CD4-positive, alpha-beta memory T cell (primary cell): ENCODE measurements at regions not wholly inside any gene's neighbourhood (a gene's known extent, or its start where the extent isn't known, plus 50 kb on each side); places are given as distances from the start of the nearest gene placed in this dataset.
"Not testable (repeated sequence)": the region's sequence is repeated elsewhere in the genome, so short reads cannot be mapped to it uniquely, and the experiment has no call there.

Experiments used
- CTCF ChIA-PET: fragments of 350-600 bp; sonication (Branson Sonifier 250); formaldehyde crosslinking; loops from one replicate; lab custom pipeline; 2021; ENCODE audit warnings: inconsistent platforms; ENCODE audit not compliant: partially characterized antibody; lab: Charles Lee
- POLR2A ChIA-PET: fragments of 350-600 bp; sonication (Branson Sonifier 250); formaldehyde crosslinking; loops from one replicate; lab custom pipeline; 2021; ENCODE audit not compliant: partially characterized antibody; lab: Charles Lee
- DNase-seq, 5 donors: peaks; one replicate each; pipeline versions ENCODE4 v3.0.0 to v3.0.0-alpha.2; 2020 to 2022; ENCODE audit warnings: mixed read lengths in 1 of 5
- H3K27ac ChIP-seq: one replicate; pipeline ENCODE4 v1.7.0; 2013; ENCODE audit warnings: low read depth, low read length
- H3K27me3 ChIP-seq: 2 replicates; pipeline ENCODE4 v1.7.0; 2013; ENCODE audit warnings: mild to moderate bottlenecking, low read length, moderate library complexity; ENCODE audit not compliant: insufficient read depth
- H3K36me3 ChIP-seq: 2 replicates; pipeline ENCODE4 v1.7.0; 2013; ENCODE audit warnings: mild to moderate bottlenecking, low read length, moderate library complexity; ENCODE audit not compliant: insufficient read depth
- H3K4me1 ChIP-seq: 2 replicates; pipeline ENCODE4 v1.7.0; 2013; ENCODE audit warnings: mild to moderate bottlenecking, low read length, moderate library complexity; ENCODE audit not compliant: insufficient read depth
- H3K4me3 ChIP-seq, 2 donors: one replicate each; pipeline ENCODE4 v1.7.0; 2013; ENCODE audit warnings: low read length in 2 of 2, mild to moderate bottlenecking in 1 of 2
- H3K9me3 ChIP-seq, 2 donors: one replicate each; pipeline ENCODE4 v1.7.0; 2013; ENCODE audit warnings: low read length in 2 of 2, control low read depth in 1 of 2; ENCODE audit not compliant: control insufficient read depth in 1 of 2
- H3K27ac Mint-ChIP-seq, 7 donors: one replicate each; pipeline ENCODE4 v1.8.0; 2020 to 2021; ENCODE audit warnings: mixed read lengths in 7 of 7, mild to moderate bottlenecking in 6 of 7, inconsistent platforms in 3 of 7, moderate library complexity in 3 of 7
- H3K27me3 Mint-ChIP-seq, 2 donors: one replicate each; pipeline ENCODE4 v1.8.0; 2020 to 2021; ENCODE audit warnings: mixed read lengths in 2 of 2
- H3K36me3 Mint-ChIP-seq, 2 donors: one replicate each; pipeline ENCODE4 v1.8.0; 2020 to 2021; ENCODE audit warnings: mixed read lengths in 2 of 2, inconsistent platforms in 1 of 2, mild to moderate bottlenecking in 1 of 2
- H3K4me1 Mint-ChIP-seq, 4 donors: one replicate each; pipeline ENCODE4 v1.8.0; 2020 to 2021; ENCODE audit warnings: mixed read lengths in 4 of 4, mild to moderate bottlenecking in 1 of 4
- H3K4me3 Mint-ChIP-seq, 8 donors: one replicate each; pipeline ENCODE4 v1.8.0; 2020 to 2021; ENCODE audit warnings: mixed read lengths in 8 of 8, mild to moderate bottlenecking in 7 of 8, moderate library complexity in 6 of 8, inconsistent platforms in 3 of 8
- H3K9me3 Mint-ChIP-seq, 8 donors: one replicate each; pipeline ENCODE4 v1.8.0; 2020 to 2021; ENCODE audit warnings: mixed read lengths in 8 of 8, mild to moderate bottlenecking in 5 of 8, inconsistent platforms in 3 of 8, moderate library complexity in 1 of 8
- intact Hi-C: fragments of 100-400 bp; cut with micrococcal nuclease; formaldehyde crosslinking; loops from one replicate; pipeline ENCODE4 v1.15.1; 2023

GRCh38 chr15:20251214-20252005 lies 290.2 kb downstream of the GOLGA6L6 start:
- CTCF ChIA-PET = interaction anchor here (0.7 kb wide), 1 partner anchor 48 kb away, joined by 3 read pairs; no protein-coding TSS in a partner anchor
- H3K4me3 Mint-ChIP-seq, H3K36me3 Mint-ChIP-seq, intact Hi-C loops, H3K4me3 ChIP-seq, H3K27me3 ChIP-seq, POLR2A ChIA-PET, H3K9me3 ChIP-seq, H3K27me3 Mint-ChIP-seq, H3K4me1 Mint-ChIP-seq, H3K27ac ChIP-seq, DNase-seq, H3K27ac Mint-ChIP-seq, H3K36me3 ChIP-seq, H3K4me1 ChIP-seq, H3K9me3 Mint-ChIP-seq: not testable (repeated sequence)

DNA sequence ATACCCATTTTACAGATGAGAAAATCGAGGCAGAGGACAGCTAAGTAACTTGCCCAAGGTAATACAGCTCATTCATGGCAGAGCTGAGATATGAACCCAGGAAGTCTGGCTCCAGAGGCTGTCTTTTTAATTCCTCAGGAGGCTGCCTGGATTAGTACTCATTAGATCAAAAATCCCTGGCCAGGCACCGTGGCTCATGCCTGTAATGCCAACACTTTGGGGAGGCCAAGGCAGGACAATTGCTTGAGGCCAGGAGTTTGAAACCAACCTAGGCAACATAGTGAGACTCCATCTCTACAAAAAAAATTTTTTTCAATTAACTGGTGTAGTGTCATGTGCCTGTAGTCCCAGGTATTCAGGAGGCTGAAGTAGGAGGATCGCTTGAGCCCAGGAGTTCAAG lies 291.4 kb downstream of the GOLGA6L6 start:
- H3K27me3 Mint-ChIP-seq, intact Hi-C loops, H3K36me3 Mint-ChIP-seq, DNase-seq, H3K27me3 ChIP-seq, H3K4me1 ChIP-seq, H3K4me3 ChIP-seq, H3K27ac ChIP-seq, H3K4me1 Mint-ChIP-seq, CTCF ChIA-PET, H3K9me3 ChIP-seq, H3K4me3 Mint-ChIP-seq, H3K27ac Mint-ChIP-seq, POLR2A ChIA-PET, H3K36me3 ChIP-seq, H3K9me3 Mint-ChIP-seq: not testable (repeated sequence)

DNA sequence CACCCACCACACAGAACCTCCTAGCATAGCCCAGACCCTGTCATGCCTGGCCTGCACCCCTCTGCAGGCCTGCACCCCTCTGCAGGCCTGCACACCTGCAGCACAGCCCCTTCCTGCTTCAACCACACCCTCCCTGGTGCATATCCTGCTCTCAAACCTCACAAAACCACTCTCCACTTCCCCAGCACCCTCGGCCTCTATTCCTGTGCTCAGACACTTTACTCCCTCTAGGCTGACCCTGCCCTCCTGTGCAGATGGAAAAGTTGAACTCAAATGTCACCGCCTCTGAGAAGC lies 292.0 kb downstream of the GOLGA6L6 start:
- H3K36me3 Mint-ChIP-seq, H3K27me3 ChIP-seq, H3K36me3 ChIP-seq, H3K27me3 Mint-ChIP-seq, CTCF ChIA-PET, H3K9me3 ChIP-seq, H3K4me3 ChIP-seq, intact Hi-C loops, DNase-seq, H3K27ac ChIP-seq, POLR2A ChIA-PET, H3K4me1 Mint-ChIP-seq, H3K9me3 Mint-ChIP-seq, H3K4me1 ChIP-seq: not testable (repeated sequence)
- Mint-ChIP-seq H3K27ac (peak overlapping the region in 4 of 7 donors; percentile 11 to 73 (median 66)), H3K4me3 (peak overlapping the region in 3 of 8 donors; percentile 2 to 58 (median 9))

GRCh38 chr15:20248434-20248833 lies 293.2 kb downstream of the GOLGA6L6 start:
- H3K4me3 ChIP-seq, POLR2A ChIA-PET, H3K9me3 Mint-ChIP-seq, CTCF ChIA-PET, H3K27ac Mint-ChIP-seq, H3K4me1 ChIP-seq, H3K27me3 ChIP-seq, DNase-seq, H3K27ac ChIP-seq, H3K36me3 Mint-ChIP-seq, H3K9me3 ChIP-seq, H3K36me3 ChIP-seq, H3K27me3 Mint-ChIP-seq, intact Hi-C loops, H3K4me1 Mint-ChIP-seq: not testable (repeated sequence)
- peak overlapping the region in 1 of 8 donors; percentile 13 for H3K4me3 Mint-ChIP-seq

- H3K4me1 ChIP-seq, H3K27ac ChIP-seq, H3K36me3 Mint-ChIP-seq, H3K4me3 ChIP-seq, H3K27me3 ChIP-seq, H3K9me3 ChIP-seq, intact Hi-C loops, H3K27ac Mint-ChIP-seq, H3K27me3 Mint-ChIP-seq, H3K4me1 Mint-ChIP-seq, DNase-seq, H3K36me3 ChIP-seq, H3K4me3 Mint-ChIP-seq, POLR2A ChIA-PET, H3K9me3 Mint-ChIP-seq: not testable (repeated sequence)
- CTCF ChIA-PET = interaction anchor here (1.1 kb wide), 1 partner anchor 1017 kb away, joined by 5 read pairs; no protein-coding TSS in a partner anchor
Measured at GRCh38 chr15:20247137-20247536, 294.5 kb downstream of the GOLGA6L6 start.

- intact Hi-C loops, H3K36me3 ChIP-seq, H3K4me3 ChIP-seq, H3K27me3 Mint-ChIP-seq, H3K27me3 ChIP-seq, H3K9me3 Mint-ChIP-seq, H3K27ac ChIP-seq, H3K36me3 Mint-ChIP-seq, POLR2A ChIA-PET, H3K9me3 ChIP-seq, H3K4me1 ChIP-seq, DNase-seq, H3K4me1 Mint-ChIP-seq, H3K27ac Mint-ChIP-seq, H3K4me3 Mint-ChIP-seq: not testable (repeated sequence)
- CTCF ChIA-PET = interaction anchor here (1.1 kb wide), 1 partner anchor 1017 kb away, joined by 5 read pairs; no protein-coding TSS in a partner anchor
Measured at GRCh38 chr15:20246624-20247023, 295.0 kb downstream of the GOLGA6L6 start.

DNA sequence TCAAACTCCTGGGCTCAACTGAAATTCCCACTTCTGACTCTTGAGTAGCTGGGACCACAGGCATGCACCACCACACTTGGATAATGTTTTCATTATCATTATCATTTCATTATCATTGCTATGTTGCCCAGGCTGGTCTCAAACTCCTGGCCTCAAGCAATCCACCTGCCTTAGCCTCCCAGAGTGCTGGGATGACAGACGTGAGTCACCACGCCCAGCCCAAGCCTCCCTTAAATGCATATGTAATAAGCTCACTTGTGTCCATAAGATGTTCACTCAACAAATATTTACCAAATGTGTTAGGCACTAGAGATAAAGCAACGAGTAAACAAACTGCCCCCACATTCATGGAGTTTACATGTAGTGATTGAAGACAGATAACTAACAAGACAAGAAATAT lies 295.7 kb downstream of the GOLGA6L6 start:
- H3K4me3 ChIP-seq, H3K36me3 Mint-ChIP-seq, DNase-seq, CTCF ChIA-PET, H3K27ac ChIP-seq, H3K9me3 ChIP-seq, H3K36me3 ChIP-seq, H3K27me3 Mint-ChIP-seq, H3K4me3 Mint-ChIP-seq, intact Hi-C loops, H3K4me1 ChIP-seq, POLR2A ChIA-PET, H3K9me3 Mint-ChIP-seq, H3K4me1 Mint-ChIP-seq, H3K27ac Mint-ChIP-seq, H3K27me3 ChIP-seq: not testable (repeated sequence)

DNA sequence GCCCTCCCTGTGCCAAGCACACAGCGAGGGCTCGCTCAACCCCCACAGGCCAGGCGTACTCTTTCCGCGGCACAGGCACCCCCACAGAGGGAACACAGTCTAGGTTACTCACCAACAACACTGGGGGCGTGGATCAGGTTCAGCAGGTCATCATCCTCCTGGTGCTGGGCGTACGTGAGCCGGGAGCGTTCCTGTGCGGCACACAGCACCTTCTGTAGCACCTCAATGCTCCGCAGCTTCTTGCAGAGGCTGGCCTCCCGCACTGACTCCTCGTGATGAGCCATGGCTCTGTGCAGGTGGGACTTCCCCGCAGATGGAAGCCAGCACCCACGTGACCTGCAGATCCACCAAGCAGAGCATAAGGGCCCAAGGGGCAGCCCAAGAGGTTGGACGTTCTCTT lies 296.8 kb downstream of the GOLGA6L6 start:
- POLR2A ChIA-PET, H3K4me1 ChIP-seq, intact Hi-C loops, H3K36me3 ChIP-seq, H3K4me3 ChIP-seq, H3K27ac Mint-ChIP-seq, H3K36me3 Mint-ChIP-seq, H3K27me3 Mint-ChIP-seq, H3K4me3 Mint-ChIP-seq, H3K27me3 ChIP-seq, H3K27ac ChIP-seq, H3K9me3 ChIP-seq, H3K4me1 Mint-ChIP-seq, CTCF ChIA-PET, DNase-seq, H3K9me3 Mint-ChIP-seq: not testable (repeated sequence)
